ENCODE measurements at regions not wholly inside any gene's neighbourhood (a gene's known extent, or its start where the extent isn't known, plus 50 kb on each side); places are given as distances from the start of the nearest gene placed in this dataset.
"Not testable (repeated sequence)": the region's sequence is repeated elsewhere in the genome, so short reads cannot be mapped to it uniquely, and the experiment has no call there.

GRCh38 chr14:104404922-104405321 lies 174.6 kb upstream of the C14orf180 start:
- no peak for DNase-seq

GRCh38 chr14:104405360-104406226 lies 174.0 kb upstream of the C14orf180 start:
- DNase-seq = peak; percentile 0

- DNase-seq = no peak
Observed at GRCh38 chr14:104406831-104407230, 172.7 kb upstream of the C14orf180 start.

DNA sequence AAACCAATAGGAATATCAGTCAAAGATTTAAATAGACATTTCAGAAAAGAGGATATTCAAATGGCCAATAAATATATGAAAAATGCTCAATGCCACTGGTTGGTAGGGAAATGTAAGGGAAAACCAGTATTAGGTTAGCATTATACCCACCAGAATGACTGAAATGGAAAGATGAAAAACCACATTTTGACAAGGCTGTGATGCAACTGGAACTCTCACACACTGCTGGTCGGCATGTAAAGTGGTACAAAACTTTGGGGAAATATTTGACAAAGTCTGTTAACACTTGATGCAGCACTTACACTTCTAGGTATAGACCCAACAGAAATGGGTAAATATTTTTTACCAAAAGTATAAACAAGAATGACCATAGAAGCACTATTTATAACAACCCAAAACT lies 163.2 kb upstream of the C14orf180 start:
- no peak for DNase-seq

GRCh38 chr14:104419865-104420505 lies 159.6 kb upstream of the C14orf180 start:
- DNase-seq = no peak

DNA sequence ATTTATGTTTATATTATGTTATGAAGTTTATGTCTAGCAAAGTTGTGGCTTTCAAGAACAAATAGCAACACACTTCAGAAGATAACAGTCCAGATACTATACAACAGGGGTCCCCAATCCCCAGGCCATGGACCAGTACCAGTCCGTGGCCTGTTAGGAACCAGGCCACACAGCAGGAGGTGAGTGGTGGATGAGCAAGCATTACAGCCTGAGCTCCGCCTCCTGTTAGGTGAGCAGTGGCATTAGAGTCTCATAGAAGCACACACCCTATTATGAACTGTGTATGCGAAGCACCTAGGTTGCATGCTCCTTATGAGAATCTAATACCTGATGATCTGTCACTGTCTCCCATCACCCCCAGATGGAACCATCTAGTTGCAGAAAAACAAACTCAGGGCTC lies 159.0 kb upstream of the C14orf180 start:
- DNase-seq = not testable (repeated sequence)

DNA sequence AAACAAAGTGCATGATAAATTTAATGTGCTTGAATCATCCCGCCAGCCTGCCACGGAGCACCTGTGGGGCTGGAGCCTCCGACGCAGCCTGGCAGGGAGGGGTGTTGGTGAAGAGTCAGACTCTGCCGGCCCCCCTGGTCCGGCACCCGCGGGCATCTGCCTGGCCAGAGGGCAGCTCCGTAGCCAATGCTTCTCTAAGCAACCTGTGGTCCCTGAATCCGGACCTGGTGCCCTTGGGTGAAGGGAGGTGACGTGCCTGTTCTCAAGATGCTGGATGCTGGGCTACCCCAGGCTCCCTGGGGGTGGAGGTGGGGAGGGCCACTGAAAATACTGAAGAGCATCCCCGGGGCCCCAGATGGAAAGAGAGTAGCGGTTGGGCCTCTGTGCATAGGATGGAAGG lies 158.6 kb upstream of the C14orf180 start:
- DNase-seq = no peak

DNA sequence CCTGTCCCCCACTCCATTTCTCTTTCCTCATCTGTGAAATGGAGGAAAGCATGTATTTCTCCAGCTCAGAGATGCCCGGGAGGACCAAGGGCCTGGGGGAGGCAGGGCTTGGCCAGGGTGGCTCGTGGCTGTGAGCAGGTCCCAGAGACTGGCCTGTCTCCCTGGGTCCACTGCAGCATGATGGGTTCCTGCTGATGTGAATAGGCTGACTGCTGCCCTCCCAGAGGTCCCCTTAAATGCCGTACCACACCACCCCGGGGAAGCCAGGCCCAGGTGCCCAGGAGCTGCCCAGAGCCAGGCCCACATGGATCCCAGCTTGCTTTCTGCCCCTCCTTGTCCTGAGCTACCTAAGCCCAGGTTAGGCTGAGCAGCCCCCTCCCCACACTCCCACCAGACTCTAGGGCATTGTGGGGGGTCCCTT lies 158.2 kb upstream of the C14orf180 start:
- DNase-seq = no peak

DNA sequence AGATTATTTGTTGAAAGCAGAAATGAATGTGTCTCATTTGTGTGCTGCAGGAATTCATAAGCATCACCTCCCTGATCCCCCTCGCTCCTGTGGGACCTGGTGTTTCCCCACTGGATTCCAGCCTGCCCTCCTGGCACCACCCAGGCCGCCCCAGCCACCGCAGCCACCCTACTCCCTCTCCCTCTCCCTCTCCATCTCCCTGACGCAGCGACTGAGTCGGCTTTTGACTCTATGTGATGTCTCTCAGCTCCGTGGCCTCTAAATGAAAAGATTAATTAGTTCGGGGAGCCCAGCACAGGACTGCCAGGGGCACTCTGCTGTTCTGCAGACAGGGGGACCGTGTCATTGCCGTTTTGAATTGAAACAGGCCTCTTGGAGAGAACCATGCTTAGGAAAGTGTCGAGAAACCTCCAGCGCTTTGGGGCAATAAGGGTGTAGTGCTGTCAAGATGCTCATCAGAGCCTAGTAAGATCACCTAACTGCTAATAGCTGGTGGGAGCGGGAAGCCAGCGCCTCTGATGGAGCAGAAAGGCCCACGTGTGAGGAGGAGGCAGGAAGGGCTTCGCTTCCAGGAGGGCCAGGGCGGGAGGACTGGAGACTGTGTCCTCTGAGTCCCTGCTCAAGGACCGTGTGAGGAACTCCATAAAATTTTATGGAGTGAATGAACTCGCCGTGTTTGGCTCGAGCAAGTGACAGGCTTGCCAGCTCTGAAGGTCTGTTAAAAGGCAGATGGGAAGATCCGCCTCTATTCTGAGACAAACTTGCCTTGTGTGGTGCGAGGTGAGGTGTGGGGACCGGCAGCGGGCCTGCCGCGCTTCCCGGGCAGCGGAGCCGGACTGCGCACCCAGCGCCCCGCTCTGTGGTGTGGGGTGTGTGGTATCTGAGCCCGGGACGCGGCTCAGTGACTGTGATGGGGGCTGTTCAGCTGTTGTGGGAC lies 157.4 kb upstream of the C14orf180 start:
- DNase-seq = no peak

GRCh38 chr14:104422837-104423681 lies 156.5 kb upstream of the C14orf180 start:
- DNase-seq = no peak

GRCh38 chr14:104423701-104424405 lies 155.7 kb upstream of the C14orf180 start:
- no peak for DNase-seq

DNA sequence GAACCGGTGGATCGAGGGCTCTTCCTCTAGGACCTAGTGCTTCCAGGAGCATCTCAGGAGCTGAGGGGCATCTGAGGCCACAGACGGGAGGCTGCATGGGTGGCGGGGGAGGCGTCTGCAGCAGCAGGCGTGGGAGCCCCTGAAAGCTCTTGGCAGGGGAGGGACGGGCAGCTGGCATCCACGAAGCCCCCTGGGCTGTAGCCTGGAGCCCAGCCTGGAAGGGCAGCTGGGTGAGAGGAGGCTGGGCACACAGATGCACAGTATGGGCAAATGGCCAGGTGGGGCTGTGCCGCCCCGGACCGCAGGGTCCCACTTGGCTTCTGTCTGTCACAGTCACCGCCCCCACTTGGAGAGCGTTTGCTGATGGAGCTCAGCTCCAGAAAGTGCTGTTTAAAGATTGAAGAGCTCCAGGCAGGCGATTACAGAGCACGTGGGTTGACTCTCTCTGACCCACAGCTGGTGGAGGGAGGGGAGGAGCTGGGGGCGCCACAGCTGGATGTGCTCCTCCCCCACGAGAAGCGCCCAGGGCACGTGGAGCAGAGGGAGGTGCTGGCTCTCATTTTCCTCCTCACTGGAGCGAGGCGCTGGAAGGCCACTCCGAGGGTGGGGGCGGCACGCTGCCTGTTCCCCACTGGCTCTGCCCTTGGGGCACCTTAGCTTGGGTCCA lies 155.0 kb upstream of the C14orf180 start:
- no peak for DNase-seq

DNA sequence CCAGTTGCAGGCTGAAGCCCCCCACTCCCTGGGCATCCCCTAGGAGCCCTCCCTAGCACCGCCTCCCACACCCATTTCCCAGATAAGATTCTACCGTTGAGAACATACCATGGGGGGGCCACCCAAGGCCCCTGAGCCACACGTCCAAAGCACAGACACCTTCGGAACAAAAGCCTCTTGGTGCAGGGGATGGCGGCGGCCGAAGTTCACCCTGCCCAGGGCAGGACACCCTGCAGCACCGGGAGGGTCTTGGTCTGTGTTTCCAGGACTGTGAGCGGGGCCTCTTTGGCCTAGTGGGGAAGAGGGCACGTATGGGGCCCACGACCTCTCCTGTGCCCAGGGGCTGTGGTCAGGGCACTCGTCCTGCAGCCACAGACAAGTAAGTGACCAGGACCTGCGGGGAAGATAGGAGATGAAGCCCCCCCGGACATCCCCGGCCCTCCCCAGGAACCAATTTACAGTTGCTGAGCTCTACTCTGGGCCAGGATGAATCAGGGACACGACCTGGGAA lies 154.3 kb upstream of the C14orf180 start:
- DNase-seq = no peak

DNA sequence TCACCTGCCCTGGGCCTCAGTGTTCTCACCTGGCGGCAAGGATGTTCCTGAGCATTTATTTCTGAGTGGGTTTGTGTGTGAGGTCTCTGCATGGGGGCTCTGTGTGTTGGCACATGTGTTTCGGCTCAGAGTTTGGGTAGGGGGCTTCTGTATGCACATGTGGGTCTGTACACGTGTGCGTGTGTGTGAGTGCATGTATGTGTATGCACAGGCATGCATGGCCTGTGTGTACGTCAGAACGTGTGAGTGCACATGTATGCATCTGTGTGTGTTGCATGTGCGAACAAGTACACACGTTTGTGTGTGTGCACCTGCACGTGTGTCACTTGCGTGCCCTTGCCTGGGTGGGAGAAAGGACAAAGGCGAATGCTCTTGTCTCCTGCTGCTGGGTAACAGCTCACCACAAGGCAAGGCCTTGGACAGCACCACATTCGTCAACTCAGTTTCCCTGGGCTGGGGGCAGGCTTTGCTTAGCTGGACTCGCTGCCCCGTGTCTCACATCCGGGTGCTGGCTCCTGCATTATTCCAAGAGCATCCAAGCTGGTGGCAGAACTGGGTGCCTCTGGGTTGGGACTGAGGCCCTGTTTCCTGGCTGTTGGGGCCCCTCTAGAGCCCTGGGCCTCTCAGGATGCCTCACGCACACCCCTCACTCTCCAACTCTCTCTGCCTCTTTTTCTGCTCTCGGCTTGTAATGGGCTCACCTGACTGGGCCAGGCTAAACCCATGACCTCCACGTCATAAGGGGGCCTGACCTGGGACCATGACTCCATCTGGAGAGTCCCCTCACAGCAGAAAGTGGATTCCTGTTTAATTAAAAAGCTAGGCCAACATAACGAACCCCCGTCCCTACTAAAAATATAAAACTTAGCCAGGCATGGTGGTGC lies 153.6 kb upstream of the C14orf180 start:
- no peak for DNase-seq

DNA sequence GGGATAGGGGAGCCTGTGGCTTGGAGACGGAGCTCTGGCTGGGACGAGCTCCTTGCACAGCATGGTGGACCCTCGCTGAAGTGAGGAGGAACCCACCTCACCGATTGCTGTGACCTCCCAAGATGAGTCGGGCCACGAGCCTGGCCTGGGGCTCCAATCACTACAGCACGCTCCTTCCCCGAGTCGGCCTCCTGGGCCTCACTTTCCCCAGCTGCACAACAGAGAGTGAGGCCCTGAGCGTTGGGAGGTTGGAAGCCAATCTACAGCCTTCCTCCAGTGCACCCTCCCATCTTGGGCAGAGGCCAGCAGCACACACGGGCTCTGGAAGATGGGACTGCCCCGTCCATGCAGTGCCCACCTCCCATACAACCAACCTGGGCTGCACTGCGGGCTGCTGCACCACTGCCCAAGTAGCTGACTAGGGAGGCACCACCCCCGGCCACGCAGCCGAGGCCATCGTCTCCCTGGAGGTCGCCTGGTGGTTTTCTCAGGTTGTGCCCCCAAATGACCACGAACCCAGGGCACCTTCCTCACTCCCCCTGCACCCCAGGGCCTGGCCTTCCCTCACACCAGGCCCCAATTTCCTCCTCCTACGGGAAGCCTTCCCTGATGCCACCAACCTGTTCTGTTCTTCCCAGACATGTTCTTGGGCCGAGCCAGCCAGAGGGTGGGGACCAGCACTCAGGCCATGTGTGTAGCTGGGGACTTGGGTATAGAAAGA lies 152.3 kb upstream of the C14orf180 start:
- DNase-seq = no peak

GRCh38 chr14:104428333-104428851 lies 151.2 kb upstream of the C14orf180 start:
- DNase-seq = no peak

GRCh38 chr14:104428860-104429259 lies 150.7 kb upstream of the C14orf180 start:
- DNase-seq = no peak

GRCh38 chr14:104429291-104429861 lies 150.2 kb upstream of the C14orf180 start:
- no peak for DNase-seq

All from activated naive CD4-positive, alpha-beta T cell treated with Interleukin-2 at 50 U/mL for 16 hours (primary cell).